CD4-positive, alpha-beta T cell (primary cell): ENCODE measurements at regions not wholly inside any gene's neighbourhood (a gene's known extent, or its start where the extent isn't known, plus 50 kb on each side); places are given as distances from the start of the nearest gene placed in this dataset.

ENCODE experiments used
- ATAC-seq: fragments of 200-7000 bp; cut with Tn5 transposase; one replicate; pipeline ENCODE4 v1.10.0; 2022; ENCODE audit warnings: mild to moderate bottlenecking; ENCODE audit not compliant: poor library complexity
- CTCF ChIA-PET: fragments of 350-600 bp; sonication (Branson Sonifier 250); formaldehyde crosslinking; loops from one replicate; lab custom pipeline; 2021; ENCODE audit warnings: antibody characterized with exemption, inconsistent platforms; lab: Charles Lee
- POLR2A ChIA-PET: fragments of 350-600 bp; sonication (Branson Sonifier 250); formaldehyde crosslinking; loops from one replicate; lab custom pipeline; 2021; ENCODE audit warnings: antibody characterized with exemption, inconsistent platforms; lab: Charles Lee
- DNase-seq, 14 experiments: peaks; one replicate each; pipeline ENCODE4 v3.0.0-alpha.2; 2013 to 2020; ENCODE audit warnings: mixed read lengths in 2 of 14
- H3K27ac ChIP-seq, 2 donors: one replicate each; pipeline versions ENCODE4 v1.5.1 to v1.7.0; 2013; ENCODE audit warnings: low read length in 2 of 2, low read depth in 1 of 2, mild to moderate bottlenecking in 1 of 2
- H3K27me3 ChIP-seq, 2 experiments: 1 replicate in 1 of 2; 2 replicates in 1 of 2; pipeline versions ENCODE4 v1.6.1 to v1.7.0; 2013; ENCODE audit warnings: low read length in 2 of 2, control low read depth in 1 of 2, mild to moderate bottlenecking in 1 of 2, moderate library complexity in 1 of 2; ENCODE audit not compliant: insufficient read depth in 2 of 2, control insufficient read depth in 1 of 2
- H3K36me3 ChIP-seq: one replicate; pipeline ENCODE4 v1.6.1; 2013; ENCODE audit warnings: low read length, control low read depth; ENCODE audit not compliant: insufficient read depth
- H3K4me1 ChIP-seq: one replicate; pipeline ENCODE4 v1.6.1; 2013; ENCODE audit warnings: low read length, control low read depth; ENCODE audit not compliant: insufficient read depth
- H3K4me3 ChIP-seq: one replicate; pipeline ENCODE4 v1.5.1; 2013; ENCODE audit warnings: mild to moderate bottlenecking, low read length, moderate library complexity
- H3K9me3 ChIP-seq, 2 experiments: 1 replicate in 1 of 2; 2 replicates in 1 of 2; pipeline versions ENCODE4 v1.6.1 to v1.7.0; 2013; ENCODE audit warnings: low read length in 2 of 2, mild to moderate bottlenecking in 2 of 2, control low read depth in 1 of 2, moderate library complexity in 1 of 2; ENCODE audit not compliant: control insufficient read depth in 1 of 2, insufficient read depth in 1 of 2
- H3K27ac Mint-ChIP-seq: one replicate; pipeline ENCODE4 v1.8.0; 2020; ENCODE audit warnings: mixed read lengths
- H3K27me3 Mint-ChIP-seq: one replicate; pipeline ENCODE4 v1.8.0; 2021; ENCODE audit warnings: mixed read lengths
- H3K36me3 Mint-ChIP-seq: one replicate; pipeline ENCODE4 v1.8.0; 2021; ENCODE audit warnings: low read depth, mixed read lengths
- H3K4me1 Mint-ChIP-seq: one replicate; pipeline ENCODE4 v1.8.0; 2021; ENCODE audit warnings: low read depth, mixed read lengths
- H3K4me3 Mint-ChIP-seq: one replicate; pipeline ENCODE4 v1.8.0; 2020; ENCODE audit warnings: mild to moderate bottlenecking, mixed read lengths
- H3K9me3 Mint-ChIP-seq: one replicate; pipeline ENCODE4 v1.8.0; 2020; ENCODE audit warnings: mixed read lengths
- intact Hi-C, 2 experiments: fragments of 100-400 bp; cut with DNase I in 1 of 2; cut with micrococcal nuclease in 1 of 2; formaldehyde crosslinking; loops; one replicate each; pipeline versions ENCODE4 v1.15.1 to v1.9.0; 2023 to 2025; cut with DNase I, micrococcal nuclease
- TF ChIP-seq, protein P1 (sequence below): fragments of 200-600 bp; IDR thresholded peaks from one replicate; pipeline ENCODE4 v1.8.0; 2022; ENCODE audit warnings: antibody characterized with exemption, mild to moderate bottlenecking

DNA sequence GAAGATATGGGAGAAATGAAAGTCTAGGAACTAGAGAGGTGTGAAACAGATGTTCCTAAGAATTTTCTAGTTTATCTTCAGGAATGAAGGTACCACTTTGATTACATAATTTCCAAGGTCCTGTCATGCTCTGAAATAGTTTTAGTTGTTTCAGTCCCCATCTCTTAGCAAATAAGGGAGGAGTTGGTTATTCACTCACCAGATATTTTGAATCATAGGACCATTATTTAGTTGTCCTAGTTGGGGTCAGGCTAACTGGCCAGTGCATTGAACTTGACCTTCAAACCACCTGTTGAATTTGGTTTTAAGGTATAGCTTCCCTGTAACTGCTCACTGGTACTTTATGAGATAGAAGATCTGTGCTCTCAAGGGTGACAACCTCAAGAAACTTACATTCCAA, 53.9 kb upstream of the TNFAIP8 start:
- H3K4me1 Mint-ChIP-seq, result peaks cover 83% of the 10 kb centered on the region
- POLR2A ChIA-PET, result interaction anchor here (1.2 to 8.8 kb wide), 8 partner anchors 10 to 37 kb away, joined by 6 to 116 read pairs (median 26); no protein-coding TSS in a partner anchor

DNA sequence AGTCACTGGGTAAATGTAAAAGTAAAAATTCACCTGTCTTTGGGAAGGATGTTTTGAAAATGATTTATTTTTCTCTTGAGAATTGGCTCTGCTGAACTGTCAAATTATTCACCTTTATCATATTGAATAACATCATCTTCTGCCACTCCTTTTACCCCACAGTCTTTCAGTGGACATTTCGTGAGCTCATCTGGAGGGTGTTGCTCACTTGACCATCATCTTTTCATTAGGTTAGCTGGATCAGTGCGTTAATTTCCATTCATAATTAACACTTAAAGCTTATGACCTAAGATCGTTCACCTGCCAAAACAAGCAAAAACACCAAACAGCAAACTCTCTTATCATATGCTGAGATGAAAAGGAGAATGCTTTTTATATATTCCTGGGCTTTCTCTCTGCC, 53.4 kb upstream of the TNFAIP8 start:
- no peaks in the 10 kb centered on the region for H3K27me3 ChIP-seq
- H3K4me3 Mint-ChIP-seq, result peak overlapping the region; percentile 73
- peaks cover 4% of the 10 kb centered on the region for H3K36me3 ChIP-seq
- H3K9me3 Mint-ChIP-seq, result no peaks in the 10 kb centered on the region
- peaks cover 53% of the 10 kb centered on the region for H3K4me1 ChIP-seq
- ATAC-seq, result peak; percentile 21
- H3K9me3 ChIP-seq, result no peaks in the 10 kb centered on the region
- ChIA-PET POLR2A (interaction anchor here (1.0 to 8.8 kb wide), 10 partner anchors 10 to 99 kb away, joined by 3 to 116 read pairs (median 11); no protein-coding TSS in a partner anchor), CTCF (interaction anchor here (1.2 to 2.3 kb wide), 4 partner anchors 13 to 110 kb away, joined by 3 to 7 read pairs (median 4); no protein-coding TSS in a partner anchor)
- no peaks in the 10 kb centered on the region for H3K27me3 Mint-ChIP-seq
- H3K27ac ChIP-seq, result peak overlapping the region; percentile 54 to 72
- intact Hi-C loops, result loop anchor here in 1 of 2 experiments (2.0 kb wide), 1 partner anchor 16 kb away; no protein-coding TSS in a partner anchor
- H3K27ac Mint-ChIP-seq, result peak overlapping the region; percentile 95
- no peak overlapping the region for H3K4me3 ChIP-seq
- peaks cover 57% of the 10 kb centered on the region for H3K36me3 Mint-ChIP-seq
- TF ChIP-seq, protein P1, sequence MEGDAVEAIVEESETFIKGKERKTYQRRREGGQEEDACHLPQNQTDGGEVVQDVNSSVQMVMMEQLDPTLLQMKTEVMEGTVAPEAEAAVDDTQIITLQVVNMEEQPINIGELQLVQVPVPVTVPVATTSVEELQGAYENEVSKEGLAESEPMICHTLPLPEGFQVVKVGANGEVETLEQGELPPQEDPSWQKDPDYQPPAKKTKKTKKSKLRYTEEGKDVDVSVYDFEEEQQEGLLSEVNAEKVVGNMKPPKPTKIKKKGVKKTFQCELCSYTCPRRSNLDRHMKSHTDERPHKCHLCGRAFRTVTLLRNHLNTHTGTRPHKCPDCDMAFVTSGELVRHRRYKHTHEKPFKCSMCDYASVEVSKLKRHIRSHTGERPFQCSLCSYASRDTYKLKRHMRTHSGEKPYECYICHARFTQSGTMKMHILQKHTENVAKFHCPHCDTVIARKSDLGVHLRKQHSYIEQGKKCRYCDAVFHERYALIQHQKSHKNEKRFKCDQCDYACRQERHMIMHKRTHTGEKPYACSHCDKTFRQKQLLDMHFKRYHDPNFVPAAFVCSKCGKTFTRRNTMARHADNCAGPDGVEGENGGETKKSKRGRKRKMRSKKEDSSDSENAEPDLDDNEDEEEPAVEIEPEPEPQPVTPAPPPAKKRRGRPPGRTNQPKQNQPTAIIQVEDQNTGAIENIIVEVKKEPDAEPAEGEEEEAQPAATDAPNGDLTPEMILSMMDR, result no peak
- peaks cover 89% of the 10 kb centered on the region for H3K4me1 Mint-ChIP-seq
- no peak for DNase-seq

More for the DNA sequence above, 53.9 kb upstream of the TNFAIP8 start:
- ATAC-seq (no peak), DNase-seq (no peak)
- peaks cover 4% of the 10 kb centered on the region for H3K36me3 ChIP-seq
- CTCF ChIA-PET, result interaction anchor here (1.4 kb wide), 1 partner anchor 35 kb away, joined by 3 read pairs; no protein-coding TSS in a partner anchor
- TF ChIP-seq, protein P1, result no peak
- H3K4me1 ChIP-seq, result peaks cover 53% of the 10 kb centered on the region
- Mint-ChIP-seq H3K27me3 (no peaks in the 10 kb centered on the region), H3K36me3 (peaks cover 57% of the 10 kb centered on the region), H3K27ac (peak overlapping the region; percentile 95), H3K9me3 (no peaks in the 10 kb centered on the region), H3K4me3 (peak overlapping the region; percentile 73)
- H3K4me3 ChIP-seq, result no peak overlapping the region
- no peaks in the 10 kb centered on the region for H3K27me3 ChIP-seq
- H3K9me3 ChIP-seq, result no peaks in the 10 kb centered on the region
- intact Hi-C loops, result loop anchor here in 1 of 2 experiments (2.0 kb wide), 1 partner anchor 15 kb away; no protein-coding TSS in a partner anchor
- H3K27ac ChIP-seq, result peak overlapping the region; percentile 37 to 72

DNA sequence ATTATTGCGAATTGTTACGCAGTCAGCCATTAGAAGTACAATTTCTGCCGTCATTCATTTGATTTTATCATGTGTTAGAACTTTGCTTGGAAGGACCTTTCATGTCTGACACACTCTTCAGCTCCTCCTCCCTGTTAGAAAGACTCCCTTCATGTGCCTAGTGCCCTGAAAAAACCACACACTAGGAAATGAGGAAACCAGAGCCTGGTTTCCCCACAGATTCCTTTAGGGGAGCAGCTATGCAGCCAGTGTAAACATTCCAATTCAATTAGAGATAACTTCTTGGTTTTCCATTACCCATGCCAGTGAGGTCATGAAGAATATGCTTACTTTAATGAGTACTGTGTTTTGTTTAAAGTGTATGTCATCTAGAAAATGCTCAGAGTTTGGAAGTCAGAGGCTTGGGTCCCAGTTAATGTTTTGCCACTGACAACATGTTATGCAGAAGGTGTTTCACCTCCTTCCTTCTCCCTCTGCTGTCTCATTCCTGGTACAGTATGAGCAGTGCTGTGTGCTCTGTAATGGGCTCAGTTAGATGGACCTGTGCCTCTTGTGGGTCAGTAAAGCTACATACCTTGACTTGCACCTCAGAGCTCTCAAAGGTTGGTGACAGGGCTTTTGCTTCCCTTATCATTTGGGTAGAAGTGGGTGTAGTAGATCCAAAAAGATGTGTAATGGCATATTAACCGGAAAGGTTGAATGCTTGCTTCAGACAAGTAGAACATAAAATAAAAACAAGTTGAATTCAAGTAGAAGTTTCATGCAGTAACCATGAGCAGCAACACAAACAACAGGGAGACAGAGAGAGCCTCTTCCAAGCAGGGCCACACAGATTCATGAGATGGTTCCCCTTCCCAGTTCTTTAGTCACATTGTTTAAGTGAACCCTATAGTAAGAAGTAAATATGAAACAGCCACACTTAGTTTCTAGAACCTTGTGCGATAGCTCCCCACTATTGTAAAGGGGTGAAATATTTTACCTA, 52.6 kb upstream of the TNFAIP8 start:
- peak; percentile 76 for ATAC-seq
- H3K4me3 Mint-ChIP-seq, result peak overlapping the region; percentile 73
- peak overlapping the region; percentile 54 to 72 for H3K27ac ChIP-seq
- H3K36me3 ChIP-seq, result peaks cover 4% of the 10 kb centered on the region
- CTCF ChIA-PET, result interaction anchor here (1.0 to 2.3 kb wide), 7 partner anchors 12 to 315 kb away, joined by 3 to 7 read pairs (median 4); partner anchors contain the start of gene DTWD2
- H3K36me3 Mint-ChIP-seq, result peaks cover 57% of the 10 kb centered on the region
- H3K4me1 Mint-ChIP-seq, result peaks cover 96% of the 10 kb centered on the region
- H3K4me1 ChIP-seq, result peaks cover 59% of the 10 kb centered on the region
- no peaks in the 10 kb centered on the region for H3K9me3 ChIP-seq
- peak overlapping the region; percentile 95 for H3K27ac Mint-ChIP-seq
- TF ChIP-seq, protein P1, result no peak
- H3K27me3 Mint-ChIP-seq, result no peaks in the 10 kb centered on the region
- intact Hi-C loops, result loop anchor here in 1 of 2 experiments (2.0 kb wide), 1 partner anchor 16 kb away; no protein-coding TSS in a partner anchor
- H3K9me3 Mint-ChIP-seq, result no peaks in the 10 kb centered on the region
- no peaks in the 10 kb centered on the region for H3K27me3 ChIP-seq
- peak in 2 of 14 experiments; percentile 56 to 58 for DNase-seq
- POLR2A ChIA-PET, result interaction anchor here (1.0 to 8.8 kb wide), 11 partner anchors 9 to 98 kb away, joined by 3 to 116 read pairs (median 12); no protein-coding TSS in a partner anchor
- no peak overlapping the region for H3K4me3 ChIP-seq
